ENCODE measurements at regions not wholly inside any gene's neighbourhood (a gene's known extent, or its start where the extent isn't known, plus 50 kb on each side); places are given as distances from the start of the nearest gene placed in this dataset.
"Not testable (repeated sequence)": the region's sequence is repeated elsewhere in the genome, so short reads cannot be mapped to it uniquely, and the experiment has no call there.

- Mint-ChIP-seq H3K27me3 (peaks cover 32% of the 10 kb centered on the region), H3K27ac (no peak overlapping the region), H3K4me1 (peaks cover 12% of the 10 kb centered on the region), H3K9me3 (peaks cover 0 to 4% of the 10 kb centered on the region in 2 donors), H3K4me3 (no peak overlapping the region)
- no peak for ATAC-seq
- DNase-seq: no peak
Measured at GRCh38 chr4:184898793-184899192, 73.0 kb upstream of the ACSL1 start.

GRCh38 chr4:184899261-184900134, 73.7 kb upstream of the ACSL1 start:
- DNase-seq (no peak), ATAC-seq (peak; percentile 8)
- Mint-ChIP-seq H3K4me1 (peaks cover 12% of the 10 kb centered on the region), H3K27ac (no peak overlapping the region), H3K9me3 (no peaks in the 10 kb centered on the region), H3K27me3 (peaks cover 28% of the 10 kb centered on the region), H3K4me3 (no peak overlapping the region)

GRCh38 chr4:184900184-184900583, 74.4 kb upstream of the ACSL1 start:
- no peak for ATAC-seq
- H3K27ac Mint-ChIP-seq: no peak overlapping the region
- no peaks in the 10 kb centered on the region for H3K9me3 Mint-ChIP-seq
- no peak overlapping the region for H3K4me3 Mint-ChIP-seq
- DNase-seq: no peak
- H3K27me3 Mint-ChIP-seq: peaks cover 23% of the 10 kb centered on the region
- peaks cover 12% of the 10 kb centered on the region for H3K4me1 Mint-ChIP-seq

- H3K9me3 Mint-ChIP-seq: no peaks in the 10 kb centered on the region
- no peak for ATAC-seq
- H3K4me3 Mint-ChIP-seq: no peak overlapping the region
- peaks cover 10% of the 10 kb centered on the region for H3K27me3 Mint-ChIP-seq
- no peak overlapping the region for H3K27ac Mint-ChIP-seq
- peaks cover 2% of the 10 kb centered on the region for H3K4me1 Mint-ChIP-seq
- no peak for DNase-seq
Measured at GRCh38 chr4:184902550-184902949, 76.8 kb upstream of the ACSL1 start.

- no peaks in the 10 kb centered on the region for H3K27me3 Mint-ChIP-seq
- no peak overlapping the region for H3K4me3 Mint-ChIP-seq
- H3K27ac Mint-ChIP-seq: no peak overlapping the region
- DNase-seq (no peak), ATAC-seq (no peak)
- peaks cover 5% of the 10 kb centered on the region for H3K4me1 Mint-ChIP-seq
- no peaks in the 10 kb centered on the region for H3K9me3 Mint-ChIP-seq
Measured at GRCh38 chr4:184906480-184907097, 80.8 kb upstream of the ACSL1 start.

GRCh38 chr4:184907216-184907615, 81.4 kb upstream of the ACSL1 start:
- no peaks in the 10 kb centered on the region for H3K27me3 Mint-ChIP-seq
- H3K9me3 Mint-ChIP-seq: peaks cover under 1 to 5% of the 10 kb centered on the region in 2 donors
- ATAC-seq: peak; percentile 73
- H3K27ac Mint-ChIP-seq: no peak overlapping the region
- H3K4me1 Mint-ChIP-seq: peaks cover 5% of the 10 kb centered on the region
- no peak overlapping the region for H3K4me3 Mint-ChIP-seq
- no peak for DNase-seq

GRCh38 chr4:184907810-184908209, 82.0 kb upstream of the ACSL1 start:
- DNase-seq (no peak), ATAC-seq (no peak)
- H3K27me3 Mint-ChIP-seq: no peaks in the 10 kb centered on the region
- peaks cover 5% of the 10 kb centered on the region for H3K4me1 Mint-ChIP-seq
- no peak overlapping the region for H3K27ac Mint-ChIP-seq
- peaks cover 6 to 11% of the 10 kb centered on the region in 2 donors for H3K9me3 Mint-ChIP-seq
- H3K4me3 Mint-ChIP-seq: no peak overlapping the region

GRCh38 chr4:184911310-184911709, 85.5 kb upstream of the ACSL1 start:
- H3K27me3 Mint-ChIP-seq: peaks cover 12% of the 10 kb centered on the region

GRCh38 chr4:184913356-184914143, 87.8 kb upstream of the ACSL1 start:
- H3K4me3 Mint-ChIP-seq: no peak overlapping the region
- peaks cover 7 to 28% of the 10 kb centered on the region in 2 donors for H3K9me3 Mint-ChIP-seq
- H3K4me1 Mint-ChIP-seq: no peaks in the 10 kb centered on the region
- H3K27me3 Mint-ChIP-seq: peaks cover 18% of the 10 kb centered on the region
- no peak overlapping the region for H3K27ac Mint-ChIP-seq
- ATAC-seq (no peak), DNase-seq (no peak)

More at GRCh38 chr4:184911310-184911709, 85.5 kb upstream of the ACSL1 start:
- DNase-seq (peak in 1 of 2 donors; percentile 19), ATAC-seq (no peak)
- Mint-ChIP-seq H3K9me3 (peaks cover 7 to 22% of the 10 kb centered on the region in 2 donors), H3K27ac (no peak overlapping the region), H3K4me3 (no peak overlapping the region), H3K4me1 (peaks cover 5% of the 10 kb centered on the region)

- H3K4me3 Mint-ChIP-seq, DNase-seq, ATAC-seq, H3K4me1 Mint-ChIP-seq, H3K27ac Mint-ChIP-seq: not testable (repeated sequence)
- Mint-ChIP-seq H3K9me3 (peaks cover 0 to 16% of the 10 kb centered on the region in 2 donors), H3K27me3 (peaks cover 18% of the 10 kb centered on the region)
Measured at GRCh38 chr4:184918799-184919198, 93.0 kb upstream of the ACSL1 start.

GRCh38 chr4:184921456-184921855, 95.7 kb upstream of the ACSL1 start:
- no peak for DNase-seq
- Mint-ChIP-seq H3K4me3 (no peak overlapping the region), H3K27me3 (peaks cover 5% of the 10 kb centered on the region), H3K27ac (no peak overlapping the region), H3K9me3 (peaks cover 0 to 5% of the 10 kb centered on the region in 2 donors), H3K4me1 (no peaks in the 10 kb centered on the region)
- ATAC-seq: no peak

- DNase-seq: no peak
- no peak for ATAC-seq
- no peaks in the 10 kb centered on the region for H3K4me1 Mint-ChIP-seq
Measured at GRCh38 chr4:184922301-184922700, 96.0 kb upstream of the HELT start.

GRCh38 chr4:184924516-184924915, 93.8 kb upstream of the HELT start:
- no peak overlapping the region for H3K27ac Mint-ChIP-seq
- no peaks in the 10 kb centered on the region for H3K4me1 Mint-ChIP-seq
- DNase-seq: no peak
- ATAC-seq: no peak
- H3K27me3 Mint-ChIP-seq: no peaks in the 10 kb centered on the region
- H3K9me3 Mint-ChIP-seq: peaks cover 10 to 12% of the 10 kb centered on the region in 2 donors
- H3K4me3 Mint-ChIP-seq: no peak overlapping the region

More at GRCh38 chr4:184922301-184922700, 96.0 kb upstream of the HELT start:
- H3K4me3 Mint-ChIP-seq: no peak overlapping the region
- no peak overlapping the region for H3K27ac Mint-ChIP-seq
- no peaks in the 10 kb centered on the region for H3K27me3 Mint-ChIP-seq
- peaks cover 0 to 1% of the 10 kb centered on the region in 2 donors for H3K9me3 Mint-ChIP-seq

- ATAC-seq: no peak
- H3K27me3 Mint-ChIP-seq: no peaks in the 10 kb centered on the region
- H3K27ac Mint-ChIP-seq: no peak overlapping the region
- no peak overlapping the region for H3K4me3 Mint-ChIP-seq
- H3K9me3 Mint-ChIP-seq: peaks cover 10 to 12% of the 10 kb centered on the region in 2 donors
- no peak for DNase-seq
- no peaks in the 10 kb centered on the region for H3K4me1 Mint-ChIP-seq
Measured at GRCh38 chr4:184929476-184929875, 88.8 kb upstream of the HELT start.

- Mint-ChIP-seq H3K27me3 (no peaks in the 10 kb centered on the region), H3K9me3 (peaks cover 10 to 12% of the 10 kb centered on the region in 2 donors), H3K27ac (no peak overlapping the region), H3K4me1 (no peaks in the 10 kb centered on the region), H3K4me3 (no peak overlapping the region)
- ATAC-seq (no peak), DNase-seq (no peak)
Measured at GRCh38 chr4:184930026-184930425, 88.3 kb upstream of the HELT start.
